ENCODE measurements at regions not wholly inside any gene's neighbourhood (a gene's known extent, or its start where the extent isn't known, plus 50 kb on each side); places are given as distances from the start of the nearest gene placed in this dataset.

- TF ChIP-seq E2F5 (CRISPR knock-in tag; IDR thresholded peaks at IDR 0.05) (no peak), SIRT6 (IDR thresholded peaks at IDR 0.05; ENCODE audit: low read depth, low read length) (no peak), ZNF197 (CRISPR knock-in tag; IDR thresholded peaks at IDR 0.05; ENCODE audit: low read depth) (no peak), RHOXF2B (CRISPR knock-in tag; conservative IDR thresholded peaks at IDR 0.05) (no peak)
These were observed 266.5 kb upstream of the MTNR1B start (continued) for GRCh38 chr11:92702805-92703448.

GRCh38 chr11:92703449-92703830, 266.0 kb upstream of the MTNR1B start:
- H3K36me3 ChIP-seq (ENCODE audit: control insufficient read depth, insufficient read depth, low read length): no peaks in the 10 kb centered on the region
- H3K27me3 ChIP-seq (ENCODE audit: control insufficient read depth in 2 of 2, insufficient read depth in 2 of 2, low read length in 2 of 2): no peaks in the 10 kb centered on the region
- no peak for DNase-seq (ENCODE audit: extremely low read depth in 1 of 4, low spot score in 3 of 4)
- no peak overlapping the region for H3K9ac ChIP-seq (ENCODE audit: insufficient read depth in 1 of 2, low read depth in 2 of 2, low read length in 2 of 2)
- BruUV-seq (replicated peaks): no TSS peak
- H2AFZ ChIP-seq (ENCODE audit: low read depth, low read length): no peak overlapping the region
- ChIA-PET POLR2A (no interaction called here), CTCF (ENCODE audit: low intra/inter-chr PET ratio) (no interaction called here)
- no peak for ATAC-seq
- H3K9me3 ChIP-seq (replicated peaks; ENCODE audit: control insufficient read depth, insufficient read depth, low read depth, low read length): peaks cover 2% of the 10 kb centered on the region; the same call in 1 of the 2 replicates
- no peaks in the 10 kb centered on the region for H3K9me1 ChIP-seq (ENCODE audit: control insufficient read depth, insufficient read depth, low read length)
- H3K27ac ChIP-seq (ENCODE audit: extremely low read depth, low read depth, low read length): no peak overlapping the region
- no peaks in the 10 kb centered on the region for H3K79me2 ChIP-seq (ENCODE audit: control insufficient read depth, insufficient read depth, low read length)
- H3K4me2 ChIP-seq (ENCODE audit: insufficient read depth, low read length): no peak overlapping the region
- no peak overlapping the region for H3K4me3 ChIP-seq
- H3K4me1 ChIP-seq (replicated peaks in 1 of 2; ENCODE audit: control insufficient read depth in 2 of 2, insufficient read depth in 2 of 2, low read length in 2 of 2): no peaks in the 10 kb centered on the region
- in situ Hi-C loops (cut with MboI): no loop called here
- 0% methylated on average over 3 of the region's 3 CpGs for WGBS (ENCODE audit: insufficient coverage, low coverage, missing lambda C conversion rate)
- intact Hi-C loops (cut with micrococcal nuclease): no loop called here
- FAIRE-seq: no peak
- H4K20me1 ChIP-seq (replicated peaks; ENCODE audit: control insufficient read depth, insufficient read depth, low read length): no peaks in the 10 kb centered on the region
- TF ChIP-seq ZNF785 (CRISPR knock-in tag; IDR thresholded peaks at IDR 0.05) (no peak), ZNF134 (CRISPR knock-in tag; conservative IDR thresholded peaks at IDR 0.05) (no peak), SMC3 (conservative IDR thresholded peaks at IDR 0.05; ENCODE audit: insufficient read depth, low read depth, low read length) (no peak), NFIC (IDR thresholded peaks at IDR 0.05) (peak; percentile 80), NFIX (CRISPR knock-in tag; IDR thresholded peaks at IDR 0.05; ENCODE audit: low read depth) (peak; percentile 51), ZNF780A (CRISPR knock-in tag; IDR thresholded peaks at IDR 0.05) (no peak), HBP1 (CRISPR knock-in tag; IDR thresholded peaks at IDR 0.05) (no peak), HMG20B (CRISPR knock-in tag; IDR thresholded peaks at IDR 0.05) (no peak), ASH1L (IDR thresholded peaks at IDR 0.05; ENCODE audit: borderline replicate concordance, low read depth, partially characterized antibody) (no peak), ETS1 (conservative IDR thresholded peaks at IDR 0.05; ENCODE audit: control insufficient read depth, low read depth, low read length) (no peak), USF2 (CRISPR knock-in tag; IDR thresholded peaks at IDR 0.05) (no peak), ZNF12 (CRISPR knock-in tag; IDR thresholded peaks at IDR 0.05) (no peak), E2F1 (CRISPR knock-in tag; IDR thresholded peaks at IDR 0.05) (no peak)

Data from K562 (cell line).